ENCODE measurements at regions not wholly inside any gene's neighbourhood (a gene's known extent, or its start where the extent isn't known, plus 50 kb on each side); places are given as distances from the start of the nearest gene placed in this dataset.

DNA sequence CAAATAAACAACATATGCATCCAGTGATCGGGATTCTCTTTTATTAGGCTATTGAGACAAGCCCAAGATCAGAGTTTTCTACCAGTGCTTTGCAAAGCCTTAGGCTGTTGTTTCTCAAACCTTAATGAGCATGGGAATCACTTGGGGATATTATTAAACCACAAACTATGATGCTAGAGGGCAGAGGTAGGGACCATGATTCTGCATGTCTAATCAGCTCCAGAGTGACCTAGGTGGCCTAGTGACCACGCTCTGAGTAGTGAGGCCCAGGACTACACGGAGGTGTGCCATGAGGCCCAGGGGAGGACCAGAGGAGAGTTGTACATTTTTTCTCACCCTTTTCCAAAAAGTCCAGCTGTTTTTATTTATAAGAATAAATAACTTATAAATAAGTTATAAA is 298.5 kb upstream of the TLE4 start:
- TF ChIP-seq, protein P1, sequence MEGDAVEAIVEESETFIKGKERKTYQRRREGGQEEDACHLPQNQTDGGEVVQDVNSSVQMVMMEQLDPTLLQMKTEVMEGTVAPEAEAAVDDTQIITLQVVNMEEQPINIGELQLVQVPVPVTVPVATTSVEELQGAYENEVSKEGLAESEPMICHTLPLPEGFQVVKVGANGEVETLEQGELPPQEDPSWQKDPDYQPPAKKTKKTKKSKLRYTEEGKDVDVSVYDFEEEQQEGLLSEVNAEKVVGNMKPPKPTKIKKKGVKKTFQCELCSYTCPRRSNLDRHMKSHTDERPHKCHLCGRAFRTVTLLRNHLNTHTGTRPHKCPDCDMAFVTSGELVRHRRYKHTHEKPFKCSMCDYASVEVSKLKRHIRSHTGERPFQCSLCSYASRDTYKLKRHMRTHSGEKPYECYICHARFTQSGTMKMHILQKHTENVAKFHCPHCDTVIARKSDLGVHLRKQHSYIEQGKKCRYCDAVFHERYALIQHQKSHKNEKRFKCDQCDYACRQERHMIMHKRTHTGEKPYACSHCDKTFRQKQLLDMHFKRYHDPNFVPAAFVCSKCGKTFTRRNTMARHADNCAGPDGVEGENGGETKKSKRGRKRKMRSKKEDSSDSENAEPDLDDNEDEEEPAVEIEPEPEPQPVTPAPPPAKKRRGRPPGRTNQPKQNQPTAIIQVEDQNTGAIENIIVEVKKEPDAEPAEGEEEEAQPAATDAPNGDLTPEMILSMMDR (IDR thresholded peaks at IDR 0.05): no peak
- TF ChIP-seq EZH2phosphoT487 (IDR thresholded peaks at IDR 0.05) (no peak), EZH2 (IDR thresholded peaks at IDR 0.05) (no peak)
